Thoracic aorta (tissue), 2 donors: ENCODE measurements at regions not wholly inside any gene's neighbourhood (a gene's known extent, or its start where the extent isn't known, plus 50 kb on each side); places are given as distances from the start of the nearest gene placed in this dataset.

Experiments used
- ATAC-seq: fragments of 150-250 bp; one replicate; pipeline ENCODE4 v1.8.0; 2017; ENCODE audit warnings: low read depth; ENCODE audit not compliant: insufficient number of reproducible peaks, low FRiP score
- DNase-seq: peaks from one replicate; pipeline ENCODE4 v3.0.0-alpha.2; 2020; ENCODE audit warnings: low spot score
- H3K27ac ChIP-seq, 2 donors: fragments of 200-600 bp; sonication (generic); 1 replicate in 1 of 2; 2 replicates in 1 of 2; pipeline ENCODE4 v1.5.1; 2016; ENCODE audit warnings: mild to moderate bottlenecking in 2 of 2, moderate library complexity in 2 of 2
- H3K27me3 ChIP-seq: fragments of 200-600 bp; sonication (generic); replicated peaks from 2 replicates; pipeline ENCODE4 v1.6.0; 2016; ENCODE audit warnings: mild to moderate bottlenecking; ENCODE audit not compliant: insufficient read depth
- H3K36me3 ChIP-seq: fragments of 200-600 bp; sonication (generic); one replicate; pipeline ENCODE4 v1.5.1; 2016
- H3K4me1 ChIP-seq, 2 donors: fragments of 200-600 bp; sonication (generic); 1 replicate in 1 of 2; 2 replicates in 1 of 2; pipeline versions ENCODE4 v1.5.1 to v1.6.0; 2016; ENCODE audit warnings: low read depth in 2 of 2, mild to moderate bottlenecking in 1 of 2; ENCODE audit not compliant: control insufficient read depth in 1 of 2
- H3K4me3 ChIP-seq: fragments of 200-600 bp; sonication (generic); 2 replicates; pipeline ENCODE4 v1.5.1; 2016; ENCODE audit warnings: mild to moderate bottlenecking
- H3K9me3 ChIP-seq: fragments of 200-600 bp; sonication (generic); 2 replicates; pipeline ENCODE4 v1.5.1; 2016
- CTCF ChIP-seq: fragments of 200-600 bp; sonication (generic); IDR thresholded peaks from one replicate; pipeline ENCODE4 v1.5.1; 2019; ENCODE audit warnings: antibody characterized with exemption

- ATAC-seq (no peak), DNase-seq (no peak)
- no peak for TF ChIP-seq CTCF
- H3K27ac ChIP-seq = peak overlapping the region; percentile 40 to 56
- peaks cover 11 to 25% of the 10 kb centered on the region in 2 donors for H3K4me1 ChIP-seq
- no peaks in the 10 kb centered on the region for H3K9me3 ChIP-seq
- peak overlapping the region; percentile 67 for H3K4me3 ChIP-seq
- H3K27me3 ChIP-seq = no peaks in the 10 kb centered on the region
- no peaks in the 10 kb centered on the region for H3K36me3 ChIP-seq
Observed at GRCh38 chr3:159733194-159733860, 255.3 kb upstream of the IL12A start.

DNA sequence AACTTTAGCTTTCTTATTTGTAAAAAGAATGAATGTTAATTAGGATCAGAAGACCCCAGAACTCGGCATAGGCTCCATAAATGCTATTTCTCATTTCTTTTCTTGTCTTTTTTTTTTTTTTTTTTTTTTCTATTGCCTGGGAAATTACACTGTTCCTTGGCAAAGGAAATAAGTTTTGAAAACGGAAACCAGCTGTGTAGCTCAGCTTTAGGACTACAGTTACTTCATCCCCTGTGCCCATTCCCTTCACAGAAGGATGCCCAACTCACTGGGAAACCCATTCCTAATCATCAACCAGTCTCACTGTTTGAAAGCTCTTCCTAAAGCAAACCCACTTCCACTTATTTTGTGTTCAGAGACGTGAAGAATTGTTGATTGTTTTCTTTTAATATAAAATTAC lies 254.0 kb upstream of the IL12A start:
- Histone ChIP-seq H3K27me3 (no peaks in the 10 kb centered on the region), H3K36me3 (no peaks in the 10 kb centered on the region), H3K9me3 (no peaks in the 10 kb centered on the region), H3K4me1 (peaks cover 11 to 25% of the 10 kb centered on the region in 2 donors), H3K4me3 (no peak overlapping the region), H3K27ac (no peak overlapping the region)
- ATAC-seq = no peak
- TF ChIP-seq CTCF = no peak
- no peak for DNase-seq

GRCh38 chr3:159739166-159739565 lies 249.5 kb upstream of the IL12A start:
- ATAC-seq = no peak
- Histone ChIP-seq H3K4me3 (no peak overlapping the region), H3K9me3 (no peaks in the 10 kb centered on the region), H3K27ac (no peak overlapping the region), H3K4me1 (peaks cover 0 to 2% of the 10 kb centered on the region in 2 donors), H3K27me3 (no peaks in the 10 kb centered on the region), H3K36me3 (no peaks in the 10 kb centered on the region)
- DNase-seq = no peak
- no peak for TF ChIP-seq CTCF

DNA sequence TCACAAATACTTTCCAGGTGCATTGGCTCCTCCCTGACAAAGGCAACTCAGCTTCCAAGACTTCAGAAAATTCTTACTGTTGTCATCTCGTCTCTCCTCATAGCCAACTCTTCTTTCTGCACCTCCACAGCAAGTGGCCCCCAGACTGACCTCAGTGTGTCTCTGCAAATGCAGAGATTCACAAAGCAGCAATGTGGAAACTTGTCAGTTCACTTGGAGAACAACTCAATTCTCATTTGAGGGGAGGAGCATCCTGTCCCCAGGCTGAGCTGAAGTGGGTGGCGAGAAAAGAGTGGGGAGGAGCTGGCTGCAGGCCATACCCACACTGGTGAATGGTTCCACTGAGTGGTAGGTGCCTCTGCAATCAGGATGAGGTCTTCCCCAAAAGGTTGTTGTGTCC lies 248.7 kb upstream of the IL12A start:
- Histone ChIP-seq H3K36me3 (no peaks in the 10 kb centered on the region), H3K4me1 (no peaks in the 10 kb centered on the region), H3K9me3 (no peaks in the 10 kb centered on the region), H3K27me3 (no peaks in the 10 kb centered on the region), H3K27ac (no peak overlapping the region), H3K4me3 (no peak overlapping the region)
- ATAC-seq (no peak), DNase-seq (no peak)
- no peak for TF ChIP-seq CTCF

DNA sequence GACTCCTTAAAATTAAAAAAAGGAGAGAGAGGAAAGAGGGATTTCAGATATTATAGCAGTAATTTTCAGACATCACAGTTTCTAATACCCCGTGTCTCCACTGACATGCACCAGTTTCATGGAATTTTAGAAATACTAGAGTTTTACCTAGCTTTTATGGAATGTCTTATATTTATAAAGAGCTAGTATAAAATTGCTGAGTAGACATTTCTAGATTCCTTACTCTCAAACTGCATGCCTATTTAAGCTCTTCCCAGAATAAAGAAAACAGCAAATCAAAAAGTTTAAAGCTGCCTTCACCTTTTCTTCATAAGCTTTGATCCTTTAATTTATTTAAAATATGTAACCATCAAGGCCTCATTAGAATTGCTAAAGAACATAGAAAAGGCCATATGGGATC lies 247.4 kb upstream of the IL12A start:
- H3K27ac ChIP-seq = no peak overlapping the region
- no peak for DNase-seq
- H3K9me3 ChIP-seq = no peaks in the 10 kb centered on the region
- no peaks in the 10 kb centered on the region for H3K27me3 ChIP-seq
- no peak for ATAC-seq
- H3K4me3 ChIP-seq = no peak overlapping the region
- no peak for TF ChIP-seq CTCF
- H3K4me1 ChIP-seq = no peaks in the 10 kb centered on the region
- H3K36me3 ChIP-seq = no peaks in the 10 kb centered on the region
